ENCODE measurements at regions not wholly inside any gene's neighbourhood (a gene's known extent, or its start where the extent isn't known, plus 50 kb on each side); places are given as distances from the start of the nearest gene placed in this dataset.

DNA sequence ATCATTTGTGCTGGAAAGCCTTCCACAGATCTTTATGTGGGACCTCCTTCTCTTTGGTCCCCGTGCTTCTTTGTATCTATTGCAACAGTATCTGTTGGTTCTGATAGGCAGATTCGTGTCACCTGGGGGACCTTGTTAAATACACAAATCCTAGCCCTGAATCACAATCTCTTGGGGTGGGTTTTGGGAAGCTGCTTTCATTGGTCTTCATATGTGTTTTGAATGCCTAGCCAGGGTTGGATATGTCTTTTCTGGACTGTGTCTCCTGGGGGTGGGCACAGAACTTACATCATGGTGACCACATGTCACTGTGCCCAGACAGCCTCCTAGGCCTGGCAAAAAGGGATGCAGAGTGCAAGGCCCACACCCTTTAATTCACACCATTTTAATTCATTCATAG, 81.0 kb upstream of the HNF1B start:
- DNase-seq, result no peak
- H3K4me1 ChIP-seq, result no peaks in the 10 kb centered on the region

DNA sequence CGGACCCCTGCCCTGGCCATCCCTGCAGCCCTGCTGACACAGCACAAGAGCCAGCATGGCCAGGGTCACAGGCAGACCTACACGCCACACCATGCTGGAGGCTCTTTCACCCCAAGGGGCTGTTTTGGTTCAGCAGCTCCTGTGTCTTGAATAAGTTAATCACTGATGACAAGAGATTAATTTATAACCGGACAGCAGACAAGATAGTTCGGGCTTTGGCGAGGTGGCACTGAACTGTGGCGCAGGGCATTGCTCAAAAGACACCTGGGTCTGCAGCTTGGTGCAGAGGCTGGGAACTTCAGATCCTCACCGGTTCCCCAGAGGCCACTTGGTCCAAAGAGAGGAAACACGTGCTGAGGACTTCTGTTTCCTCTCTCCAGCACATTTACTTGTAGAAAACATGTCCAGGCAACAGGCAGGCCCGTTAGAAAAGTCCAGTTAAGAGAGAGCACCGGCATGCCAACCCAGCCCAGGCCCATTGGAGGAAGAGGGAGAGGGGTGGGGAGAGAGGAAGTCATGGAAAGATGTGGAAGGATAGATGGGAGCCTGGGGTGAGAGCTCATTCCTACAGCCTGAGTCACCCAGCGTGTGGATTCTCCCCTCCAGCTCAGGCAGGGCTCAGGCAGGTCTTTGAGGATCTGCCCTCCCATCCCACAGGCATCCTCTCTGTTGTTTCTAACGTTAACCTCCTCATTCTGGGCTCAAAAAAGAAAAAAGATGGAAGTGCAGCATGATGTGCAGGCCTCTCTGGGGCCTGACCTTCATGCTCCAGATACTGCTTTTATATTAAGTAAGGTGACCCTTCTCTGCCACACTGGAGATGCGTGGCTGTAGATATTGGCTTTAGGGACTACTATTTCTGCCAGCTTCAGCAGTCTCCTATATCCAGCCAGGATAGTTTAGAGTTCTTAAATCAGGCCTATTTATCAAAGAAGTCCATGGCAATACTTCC, 80.0 kb upstream of the HNF1B start:
- H3K27me3 ChIP-seq, result no peaks in the 10 kb centered on the region
- no peaks in the 10 kb centered on the region for H3K4me1 ChIP-seq
- no peak for TF ChIP-seq CTCF (IDR thresholded peaks at IDR 0.05)
- TF ChIP-seq POLR2A (IDR thresholded peaks at IDR 0.05), result no peak
- no peaks in the 10 kb centered on the region for H3K36me3 ChIP-seq
- DNase-seq, result no peak
- intact Hi-C loops (cut with DNase I; ENCODE audit: low total_unique reads), result no loop called here
- no peak overlapping the region for H3K4me3 ChIP-seq
- H3K9me3 ChIP-seq, result no peaks in the 10 kb centered on the region
- H3K27ac ChIP-seq, result no peak overlapping the region

More for the DNA sequence above, 81.0 kb upstream of the HNF1B start:
- no peak for TF ChIP-seq CTCF (IDR thresholded peaks at IDR 0.05)
- intact Hi-C loops (cut with DNase I; ENCODE audit: low total_unique reads), result no loop called here
- Histone ChIP-seq H3K9me3 (no peaks in the 10 kb centered on the region), H3K4me3 (no peak overlapping the region), H3K27ac (no peak overlapping the region), H3K36me3 (no peaks in the 10 kb centered on the region), H3K27me3 (no peaks in the 10 kb centered on the region)

DNA sequence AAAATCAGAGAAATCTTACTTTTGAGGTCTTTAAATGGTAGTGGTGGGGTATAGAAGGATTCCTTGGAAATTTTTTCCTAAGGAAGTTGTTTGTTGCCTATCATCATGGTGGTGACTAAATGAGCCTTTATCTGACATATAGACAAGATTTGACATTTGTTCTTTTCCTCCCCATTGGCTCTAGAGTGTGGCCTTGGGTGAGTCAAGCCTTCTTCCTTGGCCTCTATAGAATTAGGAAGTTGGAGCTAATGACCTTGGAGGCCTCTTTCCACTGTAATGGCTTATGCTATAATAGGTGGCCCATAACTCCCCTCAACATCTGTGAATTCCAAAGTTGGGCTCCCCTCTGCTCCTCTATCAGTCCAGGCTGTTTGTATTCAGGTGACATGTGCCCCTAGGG, 79.1 kb upstream of the HNF1B start:
- TF ChIP-seq CTCF (IDR thresholded peaks at IDR 0.05) (no peak), POLR2A (IDR thresholded peaks at IDR 0.05) (no peak)
- H3K27me3 ChIP-seq, result no peaks in the 10 kb centered on the region
- DNase-seq, result no peak
- no peak overlapping the region for H3K27ac ChIP-seq
- H3K4me3 ChIP-seq, result no peak overlapping the region
- intact Hi-C loops (cut with DNase I; ENCODE audit: low total_unique reads), result no loop called here
- no peaks in the 10 kb centered on the region for H3K9me3 ChIP-seq
- no peaks in the 10 kb centered on the region for H3K36me3 ChIP-seq
- no peaks in the 10 kb centered on the region for H3K4me1 ChIP-seq

- no peak for DNase-seq
- no peak for TF ChIP-seq POLR2A (IDR thresholded peaks at IDR 0.05)
- no peak for TF ChIP-seq CTCF (IDR thresholded peaks at IDR 0.05)
- H3K9me3 ChIP-seq, result no peaks in the 10 kb centered on the region
- no peaks in the 10 kb centered on the region for H3K27me3 ChIP-seq
- H3K27ac ChIP-seq, result no peak overlapping the region
- H3K36me3 ChIP-seq, result no peaks in the 10 kb centered on the region
- intact Hi-C loops (cut with DNase I; ENCODE audit: low total_unique reads), result no loop called here
- no peak overlapping the region for H3K4me3 ChIP-seq
- no peaks in the 10 kb centered on the region for H3K4me1 ChIP-seq
These were observed 76.3 kb upstream of the HNF1B start for GRCh38 chr17:37820995-37821713.

All from uterus (tissue), 3 donors.